HG03558 (cell line): ENCODE measurements at regions not wholly inside any gene's neighbourhood (a gene's known extent, or its start where the extent isn't known, plus 50 kb on each side); places are given as distances from the start of the nearest gene placed in this dataset.
"Not testable (repeated sequence)": the region's sequence is repeated elsewhere in the genome, so short reads cannot be mapped to it uniquely, and the experiment has no call there.

Experiments
- ATAC-seq: cut with Tn5 transposase; IDR thresholded peaks from one replicate; pipeline ENCODE4 v1.9.1; 2021; ENCODE audit warnings: moderate number of reproducible peaks; ENCODE audit not compliant: unreplicated experiment; ENCODE audit errors: extremely low read depth

DNA sequence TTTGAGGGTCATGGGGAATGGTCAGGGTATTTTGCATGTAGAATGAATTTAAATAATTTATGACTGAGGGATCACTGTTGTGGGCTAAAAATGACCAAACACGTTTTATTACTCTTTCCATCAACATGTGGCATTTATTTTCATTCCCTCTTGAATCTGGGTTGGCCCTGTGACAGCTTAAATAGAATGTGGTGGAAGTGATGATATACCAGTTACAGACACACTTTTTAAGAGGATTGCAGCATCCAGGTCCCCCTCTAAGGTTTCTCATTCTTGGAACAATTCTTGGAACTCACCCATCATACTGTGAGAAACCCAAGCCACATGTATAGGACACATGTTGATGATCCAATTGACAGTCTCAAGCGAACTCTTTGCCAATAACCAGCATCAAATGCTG, 272.4 kb downstream of the ETV1 start:
- no peak for ATAC-seq

DNA sequence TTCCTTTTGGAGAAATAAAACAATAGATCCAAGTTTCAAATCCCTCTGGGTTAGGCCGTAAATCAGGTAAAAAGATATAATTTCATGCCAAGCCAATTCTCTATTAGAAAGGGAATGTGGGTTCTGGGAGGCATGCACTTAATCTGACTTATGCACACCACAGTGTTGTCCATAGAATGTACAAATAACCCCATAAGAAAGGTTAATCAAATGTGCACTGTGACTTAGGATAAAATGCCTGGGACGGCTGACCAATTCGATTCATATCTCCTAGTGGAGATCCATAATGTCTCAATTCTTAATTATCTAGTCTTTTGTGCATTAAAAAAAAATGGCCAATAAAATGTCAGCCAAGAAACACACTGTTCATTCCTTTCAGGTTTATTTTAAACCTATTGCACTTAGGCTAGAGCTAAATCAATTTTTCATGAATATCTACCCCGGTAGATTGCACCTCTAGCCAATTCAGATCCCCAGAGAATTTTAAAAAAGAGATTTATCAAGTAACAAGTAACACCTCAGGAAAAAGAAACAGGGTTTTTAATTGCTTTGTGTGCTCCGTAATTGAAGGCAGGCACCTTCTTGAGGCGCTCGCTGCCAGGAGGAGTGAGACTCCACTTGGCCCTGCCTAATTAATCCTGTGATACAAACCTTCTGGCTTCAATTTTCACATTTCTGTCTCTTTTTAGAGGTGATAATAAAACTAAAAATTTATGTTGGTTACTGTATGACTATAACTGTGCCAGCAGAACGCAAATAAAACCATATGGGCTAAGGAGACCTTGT, 265.1 kb downstream of the ETV1 start:
- ATAC-seq, result no peak

DNA sequence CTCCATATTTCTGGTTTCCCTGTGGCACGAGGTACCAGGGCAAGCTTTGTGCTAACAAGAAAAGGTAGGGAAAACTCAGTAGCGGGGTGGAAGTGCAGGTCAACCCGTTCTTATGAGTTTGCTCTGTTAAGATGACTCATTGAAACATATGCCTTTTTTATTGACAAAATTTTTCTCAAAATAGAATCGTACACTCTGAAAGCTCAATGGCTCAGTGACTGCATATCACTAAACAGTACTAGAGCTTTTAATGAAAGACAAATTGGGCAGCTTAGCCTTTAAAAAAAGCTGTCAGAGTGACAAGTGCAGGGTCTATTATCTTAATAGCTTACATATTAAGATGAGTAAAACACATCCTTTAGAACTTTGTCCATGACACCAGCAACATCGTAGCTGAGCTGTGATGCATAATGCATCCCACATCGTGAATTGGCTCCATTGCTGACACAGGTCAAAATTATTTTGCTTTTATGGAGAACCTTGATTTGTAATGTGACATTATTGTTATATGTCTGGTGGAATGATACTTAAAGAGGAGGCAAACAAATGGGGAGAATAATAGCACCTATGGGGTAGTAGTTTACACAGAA, 264.4 kb downstream of the ETV1 start:
- ATAC-seq, result no peak

DNA sequence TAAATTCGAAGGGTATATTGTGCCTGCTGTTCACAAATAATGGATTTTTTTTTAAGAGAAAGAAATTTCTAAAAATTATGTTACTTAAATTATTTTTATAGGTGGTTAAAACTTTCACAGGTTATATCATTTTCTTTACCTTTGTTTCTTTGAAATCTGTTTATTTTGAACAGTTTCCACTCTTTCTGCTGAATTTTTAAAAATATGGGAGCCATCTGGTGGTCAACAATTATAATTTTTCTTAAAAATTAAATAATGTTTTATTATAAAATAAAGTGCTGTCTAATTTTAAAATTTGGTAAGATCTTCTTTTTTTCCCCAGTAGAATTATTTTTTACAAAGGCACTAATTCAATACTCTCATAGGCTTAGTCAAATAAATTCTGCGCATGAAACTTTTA, 263.9 kb downstream of the ETV1 start:
- ATAC-seq, result no peak

DNA sequence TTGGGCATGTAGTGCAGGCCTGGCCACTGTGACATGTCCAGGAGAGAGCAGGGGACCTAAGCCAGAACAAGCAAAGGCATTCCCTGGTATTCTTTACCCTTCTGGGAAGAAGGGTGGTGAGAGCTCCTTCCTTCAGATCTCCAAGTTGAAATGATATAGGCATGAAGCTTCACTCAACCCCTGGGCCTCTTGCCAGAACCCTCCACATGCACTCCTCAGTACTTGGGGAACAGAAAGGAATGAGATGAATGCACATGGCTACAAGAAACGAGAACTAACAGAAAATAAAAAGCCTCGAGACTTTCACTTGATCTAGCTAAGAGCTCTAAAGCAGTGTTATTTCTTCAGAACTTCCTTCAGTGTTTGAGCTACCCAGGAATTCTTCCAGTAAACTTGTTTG, 262.2 kb downstream of the ETV1 start:
- ATAC-seq, result no peak

DNA sequence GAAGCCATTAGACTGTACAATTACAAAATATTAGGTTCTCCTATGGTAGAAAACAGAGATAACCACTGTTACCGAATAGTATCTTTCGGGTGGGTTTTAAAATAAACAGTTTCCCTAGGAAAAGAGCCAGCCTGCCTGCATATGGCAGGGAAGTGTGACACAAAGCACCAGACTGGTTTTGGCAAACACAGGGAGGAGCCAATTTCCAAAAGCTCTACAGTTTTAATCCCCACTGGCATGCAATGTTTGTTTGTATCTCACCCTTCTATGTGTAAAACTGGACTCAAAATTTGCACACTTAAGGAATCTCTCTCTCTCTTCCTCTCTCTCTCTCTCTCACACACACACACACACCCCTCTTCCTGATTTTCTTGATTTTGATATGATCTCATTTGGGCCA, 261.7 kb downstream of the ETV1 start:
- ATAC-seq, result no peak

DNA sequence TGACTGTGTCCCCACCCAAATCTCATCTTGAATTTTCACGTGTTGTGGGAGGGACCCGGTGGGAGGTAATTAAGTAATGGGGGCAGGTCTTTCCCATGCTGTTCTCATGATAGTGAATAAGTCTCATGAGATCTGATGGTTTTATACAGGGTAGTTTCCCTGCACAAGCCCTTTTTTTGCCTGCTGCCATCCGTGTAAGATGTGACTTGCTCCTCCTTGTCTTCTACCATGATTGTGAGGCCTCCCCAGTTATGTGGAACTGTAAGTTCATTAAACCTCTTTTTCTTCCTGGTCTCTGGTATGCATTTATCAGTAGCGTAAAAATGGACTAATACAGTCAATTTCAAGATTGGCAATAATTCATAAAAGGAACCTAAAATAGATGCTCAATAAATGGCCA, 261.0 kb downstream of the ETV1 start:
- not testable (repeated sequence) for ATAC-seq

DNA sequence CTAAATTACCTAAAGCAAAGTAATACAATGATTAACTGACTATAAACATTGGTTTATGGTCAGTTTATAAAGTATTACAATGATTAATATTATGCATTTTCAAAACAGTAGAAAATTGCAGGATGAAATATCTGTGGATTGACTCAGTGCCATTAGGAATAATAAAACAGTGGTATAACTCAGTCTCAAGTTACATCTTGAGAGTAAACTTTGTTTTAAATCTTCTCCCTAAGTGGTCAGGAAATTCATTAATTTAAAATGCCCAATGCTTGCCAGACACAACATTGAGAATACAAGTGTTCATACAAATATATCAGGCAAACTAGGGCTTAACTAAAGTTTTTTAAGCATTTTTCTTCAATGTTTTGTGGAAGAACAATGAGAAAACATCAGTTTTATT, 257.8 kb downstream of the ETV1 start:
- ATAC-seq, result no peak

DNA sequence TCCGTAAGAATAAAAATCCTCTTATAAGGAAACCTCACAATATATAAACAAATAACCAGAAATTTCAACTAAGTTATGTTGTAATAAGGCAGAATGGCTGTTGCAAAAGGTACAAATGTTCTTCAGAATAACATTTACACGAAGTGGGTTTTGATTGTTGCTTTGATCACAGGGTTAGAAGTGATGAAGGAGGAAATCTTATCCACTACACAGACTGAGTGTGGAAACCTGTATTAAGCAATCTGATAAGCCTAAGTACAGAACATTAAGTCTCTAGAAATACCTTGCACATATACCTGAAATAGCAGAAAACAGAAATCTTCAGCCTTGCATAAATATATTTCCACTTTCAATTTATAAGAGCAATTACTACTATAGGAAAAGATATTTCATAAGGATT, 251.9 kb downstream of the ETV1 start:
- no peak for ATAC-seq

DNA sequence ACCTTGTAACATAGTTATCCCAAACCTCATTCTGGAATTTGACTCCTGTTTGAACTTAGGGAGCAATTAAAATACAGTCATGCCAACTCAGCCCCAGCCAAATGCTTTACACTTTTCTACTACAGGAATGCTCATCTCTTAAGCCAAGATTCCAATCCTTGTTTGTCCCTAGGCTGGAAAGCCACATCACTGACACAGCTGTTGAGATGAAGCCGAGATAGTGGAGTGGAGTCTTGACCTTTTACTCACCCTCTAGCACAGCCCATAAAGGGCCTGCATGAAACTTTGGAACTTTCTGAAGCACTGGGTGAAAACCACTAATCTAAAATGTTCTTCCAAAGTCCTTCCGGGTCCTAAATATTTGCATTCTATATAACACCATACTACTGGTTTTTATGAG, 247.3 kb downstream of the ETV1 start:
- no peak for ATAC-seq

DNA sequence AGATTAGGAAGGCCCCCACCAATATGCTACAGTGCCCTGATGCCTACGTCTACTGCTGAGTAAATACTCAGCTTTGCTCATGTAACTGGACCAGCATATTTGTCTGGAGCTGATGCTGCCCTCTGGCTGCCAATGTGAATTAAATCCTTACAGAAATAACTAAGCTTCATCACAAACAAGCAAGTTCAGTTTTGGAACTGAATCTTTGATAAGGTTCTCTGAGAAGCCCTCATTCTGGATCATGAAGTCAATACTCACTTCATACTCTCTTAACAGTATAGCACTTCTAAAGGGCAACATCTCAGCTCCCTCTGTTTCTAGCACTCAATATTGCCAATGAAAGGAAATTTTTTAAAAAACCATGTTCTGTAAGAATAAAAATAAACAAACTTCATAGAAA, 246.7 kb downstream of the ETV1 start:
- ATAC-seq, result no peak

DNA sequence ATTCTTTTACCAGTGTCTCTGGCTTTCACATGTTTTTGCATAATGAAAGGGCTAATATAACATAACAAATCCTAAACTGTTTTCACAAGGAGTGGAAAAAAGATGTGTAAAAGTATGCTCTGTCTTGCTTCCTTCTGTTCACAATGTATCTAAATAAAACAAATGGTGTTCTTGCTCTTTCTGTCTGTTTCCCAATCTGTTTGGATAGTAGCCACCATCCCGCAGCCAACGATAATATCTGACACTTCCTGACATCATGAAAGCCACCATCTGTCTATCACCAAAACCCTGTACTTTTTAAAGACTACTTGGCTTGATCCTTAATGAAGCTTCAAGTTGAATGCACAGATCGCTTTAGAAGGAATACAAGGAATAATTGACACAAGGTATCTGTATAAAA, 246.2 kb downstream of the ETV1 start:
- no peak for ATAC-seq

DNA sequence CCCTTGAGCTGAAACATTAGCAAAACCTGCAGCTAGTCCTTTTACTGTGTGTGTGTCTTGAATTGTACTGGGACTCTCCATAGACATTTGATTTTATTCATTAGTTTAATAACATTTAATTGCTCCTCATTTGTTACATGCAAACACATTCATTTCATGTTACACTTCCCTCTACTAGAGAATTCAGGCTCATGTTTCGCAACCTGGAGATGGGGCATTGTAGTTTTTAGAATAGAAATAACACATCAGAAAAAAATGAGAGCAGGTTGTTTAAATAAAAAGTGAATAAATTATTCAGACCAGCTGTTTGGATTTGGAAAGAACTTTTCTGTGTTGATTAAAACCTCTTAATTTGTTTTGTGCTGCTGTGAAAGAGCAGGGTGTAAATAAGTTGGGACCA, 243.9 kb downstream of the ETV1 start:
- no peak for ATAC-seq

DNA sequence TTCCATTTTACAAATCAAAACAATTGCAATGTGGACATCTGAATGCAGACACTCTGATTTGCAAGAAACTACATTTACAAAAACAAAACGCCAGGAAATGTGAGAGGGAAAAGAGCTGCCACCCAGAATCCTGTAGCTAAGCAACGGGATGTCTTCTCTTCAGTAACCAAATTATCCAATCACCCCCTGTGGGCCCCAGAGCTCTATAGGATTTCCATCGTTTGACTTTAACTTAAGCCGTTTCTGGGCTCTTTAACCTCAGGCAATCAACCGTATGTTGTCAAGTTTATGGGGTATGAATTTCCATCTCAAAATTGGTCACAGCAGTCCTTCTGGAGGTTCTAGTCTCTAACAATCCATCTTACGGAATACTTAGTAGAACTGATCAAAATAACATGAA, 240.5 kb downstream of the ETV1 start:
- ATAC-seq, result no peak

DNA sequence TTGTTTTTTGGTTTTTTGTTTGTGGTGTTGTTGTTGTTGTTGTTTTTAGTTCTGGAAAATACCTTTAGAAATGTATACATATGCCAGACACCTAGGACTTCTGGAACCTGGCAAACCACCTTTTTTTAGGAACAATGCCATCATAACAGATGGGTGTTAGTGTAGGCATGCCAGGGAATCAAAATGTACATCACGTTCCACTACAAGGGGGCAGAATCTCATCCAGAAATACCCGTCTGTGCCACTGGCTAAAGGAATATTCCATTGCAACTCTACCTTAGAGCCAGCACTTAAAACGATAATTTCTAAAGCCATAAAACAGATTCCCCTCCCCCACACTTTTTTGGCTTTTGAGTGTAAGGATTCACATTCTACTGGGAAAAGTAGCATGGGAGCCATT, 239.8 kb downstream of the ETV1 start:
- no peak for ATAC-seq

DNA sequence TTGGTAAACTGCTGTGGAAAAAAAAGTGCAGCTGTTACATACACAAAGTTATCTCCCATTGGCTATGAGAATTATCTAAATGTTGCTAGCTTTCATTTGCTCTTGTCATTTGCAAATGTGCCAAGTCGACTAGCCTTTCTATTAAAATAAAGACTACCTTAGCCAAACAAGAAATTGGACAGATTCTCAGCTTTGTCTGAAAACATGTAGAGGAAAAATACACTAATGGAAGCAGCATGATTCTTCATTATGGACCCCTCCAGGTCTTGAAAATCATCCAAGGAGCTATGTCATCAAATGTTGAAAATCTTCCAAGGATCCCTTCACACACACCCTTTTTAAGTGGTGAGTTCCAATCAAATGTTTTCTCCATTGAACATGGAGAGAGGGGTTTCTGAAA, 237.7 kb downstream of the ETV1 start:
- ATAC-seq, result no peak

DNA sequence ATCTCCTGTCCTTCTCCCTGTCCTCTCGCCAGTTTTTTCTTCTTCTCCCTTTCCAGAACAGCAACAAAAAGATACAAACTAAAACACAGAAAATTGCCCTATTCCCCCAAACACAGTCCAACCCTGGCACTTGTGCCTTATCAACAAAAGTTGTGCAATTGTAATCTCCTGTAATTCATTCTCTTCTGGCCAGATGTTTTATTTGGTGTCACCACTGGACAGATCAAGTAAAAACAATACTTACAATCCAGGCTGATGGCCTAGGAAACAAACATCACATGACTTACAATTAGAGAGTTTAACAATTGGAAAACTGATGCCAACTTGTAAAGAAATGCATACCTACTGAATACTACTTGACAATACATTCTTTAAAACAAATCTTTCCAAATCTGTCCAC, 231.6 kb downstream of the ETV1 start:
- no peak for ATAC-seq

DNA sequence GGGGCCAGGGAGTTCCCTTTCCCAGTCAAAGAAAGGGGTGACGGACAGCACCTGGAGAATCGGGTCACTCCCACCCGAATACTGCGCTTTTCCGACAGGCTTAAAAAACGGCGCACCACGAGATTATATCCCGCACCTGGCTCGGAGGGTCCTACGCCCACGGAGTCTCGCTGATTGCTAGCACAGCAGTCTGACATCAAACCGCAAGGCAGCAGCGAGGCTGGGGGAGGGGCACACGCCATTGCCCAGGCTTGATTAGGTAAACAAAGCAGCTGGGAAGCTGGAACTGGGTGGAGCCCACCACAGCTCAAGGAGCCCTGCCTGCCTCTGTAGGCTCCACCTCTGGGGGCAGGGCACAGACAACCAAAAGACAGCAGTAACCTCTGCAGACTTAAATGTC, 223.6 kb downstream of the ETV1 start:
- not testable (repeated sequence) for ATAC-seq

DNA sequence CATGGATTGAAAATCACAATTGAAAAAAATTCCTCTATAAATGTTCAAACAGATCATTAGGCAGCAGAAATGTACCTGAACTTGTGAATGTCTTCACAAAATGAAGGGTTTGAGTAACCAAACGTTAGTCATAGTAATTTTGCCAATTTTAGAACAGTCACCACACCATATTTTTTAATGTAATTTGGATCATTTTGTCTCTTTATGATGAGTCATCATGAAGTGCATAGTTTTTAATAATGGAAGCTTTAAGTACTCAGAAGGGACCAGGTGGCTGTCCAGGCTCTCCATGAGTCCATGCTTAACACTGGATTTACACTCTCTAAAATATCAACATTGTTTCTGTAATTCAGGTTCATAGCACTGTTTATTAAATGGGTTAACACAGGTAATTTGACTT, 219.2 kb downstream of the ETV1 start:
- ATAC-seq, result no peak

DNA sequence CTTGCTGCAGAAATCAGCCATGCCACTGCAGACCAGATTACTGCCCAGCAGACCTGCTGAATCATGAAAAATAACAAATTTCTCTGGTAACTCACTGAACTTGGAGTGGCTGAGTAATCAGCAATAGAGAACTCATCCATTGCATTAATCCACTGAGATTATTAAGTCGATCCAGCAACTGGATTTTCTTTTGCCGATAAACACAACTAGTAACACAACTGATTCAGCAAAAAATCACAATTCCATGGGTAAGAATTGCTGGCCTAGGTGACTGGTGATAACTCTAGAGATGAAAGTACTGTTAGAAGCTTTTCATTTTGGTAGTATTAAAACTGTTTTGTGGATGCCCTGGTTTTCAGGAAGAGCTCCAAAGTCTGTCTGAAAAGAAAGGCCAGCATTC, 214.5 kb downstream of the ETV1 start:
- ATAC-seq, result no peak

DNA sequence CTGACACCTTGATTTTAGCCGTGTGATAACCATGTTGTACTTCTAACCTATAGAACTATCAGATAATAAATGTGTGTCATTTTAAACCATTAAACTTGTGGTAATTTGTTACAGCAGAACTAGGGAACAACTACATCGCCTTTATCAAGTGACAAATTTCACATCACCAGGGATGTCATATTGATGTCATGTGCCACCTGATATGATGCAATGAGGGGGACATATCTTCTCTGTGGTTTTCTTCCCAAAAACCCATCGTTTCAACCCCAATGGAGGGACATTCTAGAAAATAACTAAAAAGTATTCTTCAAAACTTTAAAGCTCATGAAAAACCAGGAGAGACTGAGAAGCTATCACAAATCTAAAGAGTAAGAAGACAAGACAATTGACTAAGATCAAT, 212.2 kb downstream of the ETV1 start:
- no peak for ATAC-seq

DNA sequence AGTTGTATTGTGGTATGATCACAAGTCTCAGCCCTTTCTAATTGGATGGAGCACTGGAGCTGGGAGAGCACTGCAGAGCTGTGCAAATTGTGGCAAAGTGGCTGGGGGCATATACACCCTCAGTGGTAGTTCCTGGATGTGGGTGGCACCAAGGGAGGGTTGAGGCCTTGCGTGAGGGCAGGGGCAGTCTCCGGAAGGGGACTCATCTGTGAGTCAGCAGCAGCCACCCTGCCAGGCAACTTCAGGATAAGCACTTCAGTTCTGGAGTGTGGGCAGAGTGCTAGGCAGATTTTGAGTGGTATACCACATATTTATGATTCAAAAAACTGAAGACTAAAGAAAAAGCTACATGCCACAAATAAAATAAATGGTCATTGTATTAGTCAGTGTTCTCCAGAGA, 210.5 kb downstream of the ETV1 start:
- ATAC-seq, result no peak
